HG03159 (cell line): ENCODE measurements at regions not wholly inside any gene's neighbourhood (a gene's known extent, or its start where the extent isn't known, plus 50 kb on each side); places are given as distances from the start of the nearest gene placed in this dataset.
A peak's percentile ranks its signal among the peaks of the same experiment; 100 is the strongest.
"Not testable (repeated sequence)": the region's sequence is repeated elsewhere in the genome, so short reads cannot be mapped to it uniquely, and the experiment has no call there.

Experiments
- ATAC-seq: cut with Tn5 transposase; IDR thresholded peaks from one replicate; pipeline ENCODE4 v1.9.1; 2021; ENCODE audit warnings: mild to moderate bottlenecking, moderate library complexity; ENCODE audit not compliant: unreplicated experiment

DNA sequence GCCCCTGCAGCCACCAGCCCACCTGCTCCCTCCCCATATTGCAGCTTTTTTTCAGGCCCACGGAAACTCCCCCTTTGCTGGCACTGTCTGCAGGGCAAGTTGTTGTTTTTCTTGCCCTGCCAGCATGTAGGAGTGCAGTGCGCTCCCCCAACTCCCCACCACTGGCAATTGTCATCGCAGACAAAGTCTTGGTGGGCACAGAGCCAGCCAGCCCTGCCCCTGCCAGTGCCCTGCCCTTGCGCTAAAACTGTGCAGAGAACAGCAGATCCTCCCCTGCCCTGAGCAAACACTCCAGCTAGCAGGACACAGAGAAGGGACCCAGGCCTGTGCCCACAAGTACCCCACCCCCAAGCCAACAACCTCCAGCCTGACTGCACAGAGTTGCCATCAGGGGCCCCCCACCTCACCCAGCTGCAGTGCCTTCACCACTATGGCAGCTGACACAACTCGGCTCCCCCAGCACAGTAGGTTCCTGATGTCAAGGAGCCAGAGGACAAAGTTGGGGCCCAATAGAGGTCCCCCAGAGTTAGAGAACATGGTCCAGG, 158.1 kb upstream of the ARHGAP42 start:
- ATAC-seq = no peak

- ATAC-seq = not testable (repeated sequence)
Measured at GRCh38 chr11:100531290-100531689, 155.8 kb upstream of the ARHGAP42 start.

DNA sequence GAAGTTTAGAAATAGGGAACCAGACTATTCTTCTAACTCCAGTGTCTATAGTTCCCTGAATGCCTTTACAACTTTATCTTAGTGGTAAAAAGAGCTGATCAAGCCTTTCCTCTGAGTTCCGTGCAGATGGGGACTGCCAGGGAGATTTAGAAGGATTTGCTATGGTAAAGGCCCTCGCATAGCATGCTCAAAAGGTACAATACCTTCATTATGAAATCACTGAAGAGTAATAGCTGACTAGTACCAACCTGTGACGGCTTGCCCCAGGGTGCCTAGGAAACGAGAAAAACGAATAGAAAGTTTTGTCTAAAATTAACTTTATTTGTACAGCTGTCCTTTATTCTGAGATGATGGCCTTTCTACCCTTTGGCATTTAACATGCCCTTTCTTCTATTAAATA, 150.1 kb upstream of the ARHGAP42 start:
- no peak for ATAC-seq

DNA sequence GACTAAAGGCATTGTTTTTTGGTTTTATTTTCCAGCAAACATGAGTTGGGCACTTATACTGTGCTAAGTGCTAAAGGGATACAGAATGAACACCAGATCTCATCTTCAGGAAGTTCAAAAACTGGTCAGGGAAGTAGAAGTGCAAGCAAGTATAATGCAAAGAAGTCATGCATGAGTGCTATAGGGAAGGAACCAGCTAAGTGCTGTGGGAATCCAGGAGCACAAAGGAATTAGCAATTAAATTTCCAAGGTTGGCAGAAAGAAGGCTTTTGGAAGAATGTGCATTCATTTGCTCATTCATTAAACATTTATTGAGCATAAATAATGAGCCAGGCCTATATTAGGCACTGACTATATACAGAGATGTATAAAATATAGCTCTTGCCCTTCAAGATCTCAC, 143.7 kb upstream of the ARHGAP42 start:
- ATAC-seq = no peak

DNA sequence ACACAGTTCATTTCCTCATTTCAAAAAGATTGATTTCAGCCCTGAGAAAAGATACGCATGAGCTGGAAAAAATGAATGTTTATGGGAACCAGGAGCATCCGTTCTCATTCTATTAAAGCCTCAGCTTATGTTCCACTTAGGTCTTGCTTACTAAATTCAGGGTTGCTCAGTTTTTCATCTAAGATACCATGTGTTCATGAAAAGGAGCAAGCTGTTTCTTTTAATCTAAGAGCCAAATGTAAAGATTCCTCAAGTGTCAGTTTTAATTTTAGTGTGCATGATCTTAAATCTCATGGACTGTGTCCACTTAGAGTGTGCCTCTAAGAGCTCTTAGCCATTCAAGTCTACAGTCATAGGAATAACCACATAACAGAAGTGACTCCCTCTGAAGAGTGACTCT, 141.5 kb upstream of the ARHGAP42 start:
- ATAC-seq = no peak

- no peak for ATAC-seq
Measured at GRCh38 chr11:100545970-100546369, 141.1 kb upstream of the ARHGAP42 start.

DNA sequence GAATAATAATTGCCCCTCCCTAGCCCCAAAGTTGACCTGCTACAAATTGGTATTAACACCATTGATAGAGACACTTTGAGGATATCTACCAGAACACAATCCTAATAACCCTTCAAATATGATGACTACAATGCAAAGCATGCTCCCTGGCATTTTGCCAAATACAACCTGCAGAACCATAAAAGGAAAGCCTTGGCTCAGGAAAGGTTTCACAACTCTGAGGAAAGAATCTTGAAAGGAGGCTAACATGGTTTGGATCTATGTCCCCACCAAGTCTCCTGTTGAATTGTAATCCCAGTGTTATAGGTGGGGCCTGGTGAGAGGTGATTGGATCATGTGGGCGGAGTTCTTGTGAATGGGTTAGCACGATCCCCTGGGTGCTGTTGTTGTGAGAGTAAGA, 140.4 kb upstream of the ARHGAP42 start:
- no peak for ATAC-seq

GRCh38 chr11:100550298-100550697, 136.8 kb upstream of the ARHGAP42 start:
- no peak for ATAC-seq

GRCh38 chr11:100550912-100551632, 136.0 kb upstream of the ARHGAP42 start:
- no peak for ATAC-seq

DNA sequence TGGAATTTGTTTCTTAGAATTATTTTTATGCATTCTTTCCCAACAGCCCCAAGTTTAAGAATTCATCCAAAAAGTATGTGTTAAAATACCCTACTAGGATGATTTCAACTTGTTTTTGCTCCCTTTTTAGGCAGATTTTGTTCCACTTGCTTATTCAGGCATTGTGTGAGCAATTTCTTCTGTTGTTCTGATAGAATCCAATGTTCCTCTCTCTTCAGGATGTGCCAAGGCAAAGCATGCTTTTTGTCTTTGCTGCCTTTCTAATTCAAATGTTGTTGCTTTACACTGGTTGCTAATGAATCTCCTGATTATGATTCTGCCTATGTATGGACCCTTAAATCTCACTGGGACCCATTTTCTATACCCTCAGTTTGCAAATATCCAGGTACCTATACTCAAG, 131.2 kb upstream of the ARHGAP42 start:
- ATAC-seq = no peak

DNA sequence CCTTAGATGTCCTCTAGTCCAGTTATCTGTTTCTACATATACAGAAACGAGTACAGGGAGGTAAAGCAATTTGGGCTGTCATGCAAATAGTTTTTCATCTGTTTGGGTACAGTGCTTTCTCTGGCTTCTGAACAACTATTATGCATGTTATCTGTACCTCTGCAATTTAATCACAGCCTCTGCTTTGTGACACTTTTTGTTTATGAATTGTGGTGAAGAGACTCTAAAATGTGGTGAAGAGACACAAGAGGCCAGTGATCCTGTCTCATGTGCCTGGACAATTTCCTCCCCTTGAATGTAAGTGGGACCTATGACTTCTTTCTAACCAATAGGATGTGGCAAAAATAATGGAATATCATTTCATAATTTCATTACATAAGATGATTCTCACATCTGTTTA, 130.3 kb upstream of the ARHGAP42 start:
- no peak for ATAC-seq

DNA sequence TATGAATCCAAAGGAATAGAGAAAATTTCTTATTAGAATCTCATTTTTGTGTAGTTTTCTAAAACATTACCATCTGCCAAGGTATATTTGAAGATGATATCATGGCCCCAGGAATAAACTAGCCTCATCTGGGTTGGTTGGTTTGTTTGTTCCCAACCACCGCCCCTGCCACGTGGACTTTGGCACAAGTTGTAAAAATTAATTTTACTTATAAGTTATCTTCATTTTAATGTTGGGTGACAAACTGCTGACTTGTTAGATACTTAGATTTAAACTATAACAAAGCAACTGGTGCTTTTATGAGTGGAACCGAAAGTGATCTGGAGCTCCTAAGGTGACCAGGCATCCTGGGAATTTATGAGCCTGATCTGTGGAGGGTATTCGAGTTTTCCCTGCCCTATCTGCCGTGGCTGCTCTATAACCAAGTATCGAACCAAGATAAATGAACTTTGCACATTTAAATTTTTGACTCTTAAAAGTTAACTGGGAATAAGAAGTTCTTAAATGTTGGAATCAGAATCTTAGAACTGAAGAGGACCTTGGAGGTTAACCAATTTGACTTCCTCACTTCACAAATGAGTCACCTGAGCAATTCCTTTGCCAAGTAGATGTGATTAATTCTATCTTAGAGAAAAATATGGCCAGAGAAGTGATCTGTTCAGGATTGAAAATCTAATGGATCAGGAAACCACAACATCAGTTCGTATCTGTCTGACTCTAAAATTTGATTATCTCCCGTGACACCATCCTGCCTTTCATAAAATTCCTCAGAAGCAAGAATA, 129.1 kb upstream of the ARHGAP42 start:
- no peak for ATAC-seq

DNA sequence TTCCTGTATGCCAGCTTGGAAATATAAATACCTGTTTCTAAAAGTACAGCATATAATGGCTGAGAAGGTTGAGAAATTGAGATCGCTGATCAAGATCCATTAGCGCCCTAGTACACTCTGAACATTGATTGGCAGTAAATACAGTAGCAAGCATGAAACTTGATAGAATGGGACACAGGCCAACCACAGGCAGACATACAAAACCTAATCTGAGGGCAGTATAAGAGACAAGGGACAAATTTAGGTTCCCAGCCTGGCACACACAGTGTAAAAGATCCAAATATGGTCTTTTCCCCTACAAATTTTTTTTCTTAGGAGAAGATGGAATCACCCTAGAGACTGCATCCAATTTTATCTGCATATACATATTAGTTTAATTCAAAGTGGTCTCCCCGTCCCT, 126.5 kb upstream of the ARHGAP42 start:
- ATAC-seq = no peak

DNA sequence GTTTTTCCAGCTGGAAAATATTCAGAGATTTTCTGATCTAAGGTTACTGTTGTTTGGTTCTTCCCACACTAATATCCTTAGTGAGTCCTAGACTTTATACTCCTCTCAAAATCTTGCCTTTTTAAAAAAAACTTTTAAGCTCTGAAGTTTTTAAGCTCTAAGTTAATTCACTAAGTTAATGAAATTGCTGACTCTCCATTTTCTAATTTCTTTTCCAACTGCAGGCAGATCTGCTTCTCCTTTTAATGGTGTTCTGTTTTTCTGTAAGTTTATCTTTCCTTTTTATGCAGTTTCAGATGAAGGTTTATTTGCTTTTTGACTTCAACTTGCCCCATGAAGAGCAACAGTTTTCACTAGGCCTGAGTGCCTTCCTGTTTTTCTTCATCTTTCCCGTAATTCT, 125.8 kb upstream of the ARHGAP42 start:
- ATAC-seq = no peak

GRCh38 chr11:100562128-100562527, 125.0 kb upstream of the ARHGAP42 start:
- no peak for ATAC-seq

- ATAC-seq = no peak
Measured at GRCh38 chr11:100563541-100564280, 123.4 kb upstream of the ARHGAP42 start.

DNA sequence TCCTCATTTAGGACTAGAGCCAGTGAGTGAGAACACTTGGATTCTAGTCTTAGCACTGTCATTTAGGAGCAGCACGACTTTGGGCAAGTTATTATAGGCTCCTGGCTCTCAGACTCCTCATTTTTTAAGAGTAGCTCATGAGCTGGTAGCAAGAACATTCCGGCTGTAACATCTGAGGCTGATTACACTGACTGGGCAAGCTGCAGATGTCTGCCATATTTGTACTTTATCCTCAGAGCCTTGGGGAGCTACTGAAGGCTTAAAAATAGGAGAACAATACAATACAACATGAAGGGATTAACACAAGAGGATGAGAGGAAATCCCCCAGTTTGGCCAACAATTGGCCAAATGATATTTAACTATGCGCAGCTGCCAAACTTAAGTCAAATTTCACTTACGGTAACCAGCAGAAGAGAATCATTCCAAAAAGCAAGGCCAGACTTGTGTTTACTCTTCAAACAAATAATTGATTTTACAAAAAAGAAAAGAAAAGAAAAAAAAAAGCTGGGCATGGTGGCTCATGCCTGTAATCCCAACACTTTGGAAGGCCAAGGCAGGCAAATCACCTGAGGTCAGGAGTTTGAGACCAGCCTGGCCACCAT, 113.1 kb upstream of the ARHGAP42 start:
- no peak for ATAC-seq

DNA sequence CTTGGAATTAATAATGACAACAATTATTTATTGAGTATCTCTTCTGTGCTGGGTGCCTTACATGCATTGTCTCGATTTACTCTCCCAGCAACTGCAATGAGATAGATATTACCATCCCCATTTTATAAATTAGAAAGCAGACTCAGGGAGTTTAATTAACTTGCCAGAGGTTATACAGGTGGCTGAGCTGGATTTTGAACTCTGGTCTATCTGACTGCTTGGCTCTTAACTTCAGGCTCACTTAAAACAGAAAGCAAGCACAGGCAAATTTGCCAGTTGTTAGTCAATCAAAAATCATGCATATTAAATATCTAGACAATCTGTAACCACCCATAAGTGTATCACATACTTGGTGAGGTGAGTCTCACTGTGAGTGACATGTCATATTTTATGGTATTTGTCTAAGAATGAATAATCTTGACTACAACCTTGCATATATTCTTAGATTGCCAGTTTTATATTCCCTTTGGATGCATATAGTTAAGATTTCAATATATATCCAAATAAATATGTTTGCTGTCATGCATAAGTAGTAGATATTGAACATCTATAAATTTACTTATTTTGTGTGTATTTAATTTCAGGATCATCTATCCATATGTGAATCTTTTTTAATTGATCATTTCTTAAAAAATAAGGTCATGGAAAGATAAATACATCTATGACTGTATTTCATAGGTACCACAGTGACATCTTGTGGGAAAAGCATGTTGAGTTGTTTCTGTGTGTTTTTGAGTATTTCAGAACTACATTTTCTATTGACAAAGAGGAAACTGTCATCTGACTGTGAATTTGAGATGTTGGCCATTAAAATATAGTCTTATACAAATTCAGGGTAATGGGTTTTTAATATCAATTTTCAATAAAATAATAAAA, 112.0 kb upstream of the ARHGAP42 start:
- ATAC-seq = no peak

GRCh38 chr11:100575860-100576717, 111.0 kb upstream of the ARHGAP42 start:
- ATAC-seq = peak; percentile 88
